T-helper 1 cell treated with Interleukin-12 subunit alpha and Interleukin-12 subunit beta and Interleukin-4 antibody, amounts not matched to agents 30 μg/mL and 1 μg/mL, for 36 hours (primary cell): ENCODE measurements at regions not wholly inside any gene's neighbourhood (a gene's known extent, or its start where the extent isn't known, plus 50 kb on each side); places are given as distances from the start of the nearest gene placed in this dataset.
A peak's percentile ranks its signal among the peaks of the same experiment; 100 is the strongest.
"Not testable (repeated sequence)": the region's sequence is repeated elsewhere in the genome, so short reads cannot be mapped to it uniquely, and the experiment has no call there.

Experiments
- H3K27ac Mint-ChIP-seq: one replicate; pipeline ENCODE4 v1.8.0; 2021; ENCODE audit warnings: mild to moderate bottlenecking, mixed read lengths
- H3K27me3 Mint-ChIP-seq: one replicate; pipeline ENCODE4 v1.8.0; 2021; ENCODE audit warnings: low read depth, mixed read lengths
- H3K36me3 Mint-ChIP-seq: one replicate; pipeline ENCODE4 v1.8.0; 2021; ENCODE audit warnings: low read depth, mixed read lengths
- H3K4me1 Mint-ChIP-seq: one replicate; pipeline ENCODE4 v1.8.0; 2021; ENCODE audit warnings: low read depth, mixed read lengths
- H3K4me3 Mint-ChIP-seq: one replicate; pipeline ENCODE4 v1.8.0; 2021; ENCODE audit warnings: mild to moderate bottlenecking, moderate library complexity, mixed read lengths
- H3K9me3 Mint-ChIP-seq: one replicate; pipeline ENCODE4 v1.8.0; 2021; ENCODE audit warnings: mixed read lengths

- Mint-ChIP-seq H3K4me1 (peaks cover 6% of the 10 kb centered on the region), H3K27me3 (peaks cover 22% of the 10 kb centered on the region), H3K27ac (no peak overlapping the region), H3K36me3 (no peaks in the 10 kb centered on the region), H3K4me3 (no peak overlapping the region), H3K9me3 (no peaks in the 10 kb centered on the region)
Observed at GRCh38 chr22:22178355-22178965, 66.1 kb upstream of the VPREB1 start.

DNA sequence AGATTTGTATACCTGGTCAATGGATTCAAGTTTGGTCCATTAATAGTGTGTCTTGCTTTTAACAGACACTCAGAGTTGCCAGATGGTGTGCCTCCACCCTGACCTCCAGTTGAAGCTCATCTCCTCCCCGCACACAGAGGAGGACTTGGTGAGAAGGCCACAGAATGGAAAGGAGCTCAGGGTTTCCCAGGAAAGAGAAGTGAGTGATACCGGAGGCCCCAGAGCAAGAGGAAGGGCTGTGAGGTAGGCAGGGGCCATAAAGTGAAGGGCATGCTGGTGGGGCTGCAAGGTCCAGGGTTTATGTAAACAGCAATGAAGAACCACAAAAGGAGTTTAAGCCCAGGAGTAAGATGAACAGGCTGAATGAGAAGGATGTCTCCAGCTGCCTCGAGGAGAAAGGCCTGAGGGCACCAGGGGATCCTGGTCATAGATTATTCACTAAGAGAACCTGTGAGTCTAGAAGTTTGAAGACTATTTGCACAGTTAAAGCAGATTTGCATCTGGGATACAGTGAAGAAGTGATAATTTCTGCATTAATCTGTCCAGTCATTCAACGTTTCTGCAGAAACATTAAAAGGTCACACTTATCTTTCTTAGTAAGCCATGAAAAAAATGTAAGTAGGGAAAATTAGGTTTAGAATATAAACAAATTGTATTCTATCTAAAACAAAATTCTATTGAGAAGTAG, 67.5 kb upstream of the VPREB1 start:
- H3K9me3 Mint-ChIP-seq: no peaks in the 10 kb centered on the region
- no peak overlapping the region for H3K4me3 Mint-ChIP-seq
- H3K4me1 Mint-ChIP-seq: peaks cover 6% of the 10 kb centered on the region
- no peaks in the 10 kb centered on the region for H3K36me3 Mint-ChIP-seq
- H3K27me3 Mint-ChIP-seq: peaks cover 22% of the 10 kb centered on the region
- no peak overlapping the region for H3K27ac Mint-ChIP-seq

GRCh38 chr22:22172896-22173628, 71.5 kb upstream of the VPREB1 start:
- not testable (repeated sequence) for H3K4me3 Mint-ChIP-seq, H3K27ac Mint-ChIP-seq, H3K36me3 Mint-ChIP-seq, H3K9me3 Mint-ChIP-seq, H3K4me1 Mint-ChIP-seq
- H3K27me3 Mint-ChIP-seq: peaks cover 17% of the 10 kb centered on the region

- H3K36me3 Mint-ChIP-seq: no peaks in the 10 kb centered on the region
- no peak overlapping the region for H3K27ac Mint-ChIP-seq
- peaks cover 12% of the 10 kb centered on the region for H3K27me3 Mint-ChIP-seq
- H3K4me1 Mint-ChIP-seq: peaks cover 8% of the 10 kb centered on the region
- no peak overlapping the region for H3K4me3 Mint-ChIP-seq
- no peaks in the 10 kb centered on the region for H3K9me3 Mint-ChIP-seq
Observed at GRCh38 chr22:22171357-22172218, 73.0 kb upstream of the VPREB1 start.

GRCh38 chr22:22169923-22170322, 74.7 kb upstream of the VPREB1 start:
- Mint-ChIP-seq H3K36me3 (no peaks in the 10 kb centered on the region), H3K27me3 (peaks cover 8% of the 10 kb centered on the region), H3K27ac (no peak overlapping the region), H3K9me3 (no peaks in the 10 kb centered on the region), H3K4me3 (no peak overlapping the region), H3K4me1 (peaks cover 8% of the 10 kb centered on the region)

DNA sequence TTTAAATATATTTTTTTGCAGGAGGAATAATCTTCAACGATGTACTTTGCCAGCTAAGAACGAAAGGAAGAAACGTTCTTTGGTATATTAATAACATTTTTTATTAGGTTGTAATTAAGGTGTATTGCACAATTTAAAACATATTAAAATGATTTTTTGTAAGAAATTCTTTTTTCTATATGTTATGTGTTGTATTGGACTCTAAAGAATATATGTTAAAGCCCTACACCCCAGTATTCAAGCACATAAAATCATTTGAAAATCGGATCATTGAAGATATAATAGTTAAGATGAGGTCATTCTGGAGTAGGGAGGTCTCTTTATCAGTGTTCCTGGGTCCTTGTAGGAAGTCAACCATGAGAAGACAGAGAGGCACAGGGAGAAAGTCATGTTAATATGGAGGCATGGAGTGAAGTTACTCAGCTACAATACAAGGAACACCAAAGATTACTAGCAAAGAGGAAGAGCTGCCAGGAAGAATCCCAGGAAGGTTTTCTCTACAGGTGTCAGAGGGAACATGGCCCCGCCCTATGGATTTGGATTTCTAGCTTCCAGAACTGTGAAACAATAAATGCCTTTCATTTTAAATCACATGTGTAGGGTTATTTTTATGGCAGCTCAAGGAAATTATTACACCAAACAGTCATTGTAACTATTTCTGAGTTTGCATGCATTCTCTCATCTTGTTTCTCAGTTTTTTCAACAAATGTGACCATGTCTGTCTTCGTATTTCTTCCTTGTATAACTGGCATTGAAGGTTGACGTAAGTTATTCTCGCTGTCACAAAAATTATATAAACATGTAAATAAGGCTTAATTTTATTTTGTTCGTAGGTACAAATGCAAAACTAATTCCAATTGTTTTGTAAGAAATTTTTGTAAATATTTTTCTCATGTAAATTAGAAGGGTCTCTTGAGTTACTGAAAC, 75.4 kb upstream of the VPREB1 start:
- H3K9me3 Mint-ChIP-seq: no peaks in the 10 kb centered on the region
- no peak overlapping the region for H3K4me3 Mint-ChIP-seq
- peaks cover 8% of the 10 kb centered on the region for H3K27me3 Mint-ChIP-seq
- H3K4me1 Mint-ChIP-seq: peaks cover 8% of the 10 kb centered on the region
- no peaks in the 10 kb centered on the region for H3K36me3 Mint-ChIP-seq
- no peak overlapping the region for H3K27ac Mint-ChIP-seq

DNA sequence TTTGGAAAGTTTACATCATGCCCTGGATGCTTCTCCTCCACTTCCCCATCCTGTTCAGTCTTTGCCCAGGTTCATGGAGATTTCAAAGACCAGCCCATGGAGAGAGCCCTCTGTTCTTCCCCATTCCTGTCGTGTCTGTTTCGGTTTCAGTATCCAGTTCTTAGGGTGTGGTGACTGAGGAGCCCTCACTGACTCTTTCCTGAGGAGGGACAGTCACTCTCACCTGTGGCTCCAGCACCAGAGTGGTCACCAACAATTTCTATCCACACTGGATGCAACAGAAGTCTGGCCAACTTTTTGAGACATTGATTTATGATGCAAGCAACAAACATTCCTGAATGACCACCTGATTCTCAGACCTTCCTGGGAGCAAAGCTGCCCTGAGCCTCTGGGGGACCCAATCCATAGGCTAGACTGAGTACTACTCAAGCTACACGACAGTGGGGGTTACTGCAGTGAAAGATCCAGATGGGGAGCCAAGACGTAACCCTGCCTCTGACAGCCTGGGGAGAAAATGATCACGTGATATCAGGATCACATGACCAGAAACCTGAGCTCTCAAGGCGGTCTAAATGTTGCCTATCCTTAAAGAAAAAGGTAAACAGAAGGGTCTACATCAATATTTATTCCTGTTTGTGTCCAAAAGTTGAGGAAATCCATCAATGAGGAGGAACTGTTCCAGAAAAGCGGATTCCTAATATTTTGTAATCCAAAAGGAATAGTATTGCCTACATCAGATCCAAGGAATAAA, 76.2 kb upstream of the VPREB1 start:
- no peaks in the 10 kb centered on the region for H3K9me3 Mint-ChIP-seq
- peaks cover 8% of the 10 kb centered on the region for H3K4me1 Mint-ChIP-seq
- H3K4me3 Mint-ChIP-seq: peak overlapping the region; percentile 37

DNA sequence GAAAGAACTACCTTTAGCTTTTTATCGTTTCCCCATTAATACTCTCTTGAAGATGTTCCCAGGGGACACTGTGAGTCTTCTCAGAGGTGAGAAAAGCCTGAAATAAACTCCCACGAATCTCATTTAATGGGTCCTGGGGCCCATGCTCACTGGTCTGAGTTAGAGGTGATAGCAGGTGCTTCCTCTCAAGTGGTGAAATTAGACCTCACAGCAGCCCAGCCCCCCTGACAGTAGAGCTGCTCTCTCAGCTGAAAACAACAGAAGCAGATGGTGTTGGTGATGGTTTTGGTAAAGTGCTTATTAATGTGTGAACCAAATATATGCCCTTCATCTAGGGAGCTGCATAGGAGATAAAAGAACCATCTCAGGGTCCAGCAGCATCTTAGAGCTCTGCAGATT, 76.8 kb upstream of the VPREB1 start:
- no peak overlapping the region for H3K27ac Mint-ChIP-seq
- H3K36me3 Mint-ChIP-seq: no peaks in the 10 kb centered on the region
- H3K9me3 Mint-ChIP-seq: no peaks in the 10 kb centered on the region
- peaks cover 8% of the 10 kb centered on the region for H3K27me3 Mint-ChIP-seq
- peak overlapping the region; percentile 37 for H3K4me3 Mint-ChIP-seq
- peaks cover 8% of the 10 kb centered on the region for H3K4me1 Mint-ChIP-seq

More for the DNA sequence above, 76.2 kb upstream of the VPREB1 start:
- H3K27me3 Mint-ChIP-seq: peaks cover 8% of the 10 kb centered on the region
- peak overlapping the region; percentile 62 for H3K27ac Mint-ChIP-seq
- H3K36me3 Mint-ChIP-seq: no peaks in the 10 kb centered on the region

DNA sequence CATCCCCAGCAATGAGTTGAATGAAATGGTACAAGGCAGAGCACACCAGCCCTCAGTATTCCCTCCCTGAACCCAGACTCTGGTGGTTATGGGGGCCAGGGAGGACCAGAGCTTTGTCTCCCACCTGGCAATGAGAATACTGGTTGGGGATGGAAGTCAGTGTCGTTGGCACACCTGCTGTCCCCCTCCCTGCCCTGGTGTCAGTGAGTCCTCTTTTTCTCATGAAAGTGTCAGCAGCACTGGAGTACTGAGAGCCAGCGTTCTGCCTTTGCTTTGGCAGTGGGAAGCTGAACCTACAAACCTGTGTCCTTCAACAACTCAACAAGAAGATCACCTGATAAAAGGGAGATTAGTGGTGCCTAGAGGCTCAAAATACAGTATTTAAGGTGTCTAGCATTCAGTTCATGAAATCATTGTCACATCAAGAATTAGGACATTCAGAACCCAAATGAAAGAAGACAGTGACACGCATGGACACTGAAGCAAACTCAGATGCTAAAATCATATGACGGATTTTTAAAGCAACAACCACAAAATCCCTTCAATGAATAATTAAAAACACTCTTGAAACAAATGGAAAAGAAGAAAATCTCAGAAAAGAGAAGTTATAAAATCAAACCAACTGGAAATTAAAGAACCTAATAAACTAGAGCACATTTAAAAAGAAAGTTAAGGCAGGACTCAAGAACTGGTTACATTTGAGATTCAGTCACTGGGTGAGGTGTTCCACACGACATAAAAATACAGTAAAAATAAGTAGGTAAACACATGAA, 77.5 kb upstream of the VPREB1 start:
- Mint-ChIP-seq H3K4me1 (peaks cover 8% of the 10 kb centered on the region), H3K36me3 (no peaks in the 10 kb centered on the region), H3K4me3 (no peak overlapping the region), H3K27ac (no peak overlapping the region), H3K27me3 (peaks cover 10% of the 10 kb centered on the region), H3K9me3 (no peaks in the 10 kb centered on the region)

GRCh38 chr22:22165936-22166710, 78.5 kb upstream of the VPREB1 start:
- peaks cover 8% of the 10 kb centered on the region for H3K4me1 Mint-ChIP-seq

DNA sequence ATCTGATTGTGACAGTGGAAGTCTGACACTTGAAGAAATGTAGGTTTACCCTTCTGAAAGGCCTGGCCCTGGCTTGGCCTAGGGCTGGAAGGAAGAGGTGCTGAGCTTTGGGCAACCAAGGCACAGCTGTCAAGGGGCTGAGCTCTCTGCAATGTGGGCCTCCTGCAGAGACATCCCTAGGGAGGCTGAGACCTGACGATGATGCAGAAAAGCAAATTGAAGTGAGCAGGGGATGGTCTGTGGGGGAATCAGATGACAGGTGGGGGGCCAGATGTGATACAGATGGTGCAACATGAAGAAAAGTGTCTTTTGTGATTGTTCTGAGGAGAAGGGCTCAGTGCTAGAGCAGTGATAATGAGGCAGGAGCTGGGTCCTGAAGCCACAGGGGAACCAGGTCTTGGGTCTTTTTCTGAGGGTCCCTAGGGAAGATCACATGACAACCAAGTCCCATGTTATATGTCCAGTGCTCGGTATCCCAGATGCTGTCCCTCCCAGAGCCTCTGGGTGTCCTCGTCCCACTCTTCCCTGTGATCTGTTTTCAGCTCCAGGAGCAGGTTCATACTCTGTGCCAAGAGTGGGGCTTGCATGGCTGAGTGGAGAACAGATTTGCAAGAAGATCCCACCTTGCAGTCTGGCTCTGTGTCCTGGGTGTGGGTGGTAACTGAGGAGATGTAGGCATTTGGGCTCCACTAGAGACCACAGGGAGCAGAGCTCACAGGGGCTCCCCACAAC, 79.9 kb upstream of the VPREB1 start:
- H3K27ac Mint-ChIP-seq: no peak overlapping the region
- peaks cover 8% of the 10 kb centered on the region for H3K4me1 Mint-ChIP-seq
- H3K4me3 Mint-ChIP-seq: no peak overlapping the region
- H3K9me3 Mint-ChIP-seq: no peaks in the 10 kb centered on the region
- peaks cover 10% of the 10 kb centered on the region for H3K27me3 Mint-ChIP-seq
- no peaks in the 10 kb centered on the region for H3K36me3 Mint-ChIP-seq

More at GRCh38 chr22:22165936-22166710, 78.5 kb upstream of the VPREB1 start:
- no peak overlapping the region for H3K4me3 Mint-ChIP-seq
- H3K27ac Mint-ChIP-seq: no peak overlapping the region
- no peaks in the 10 kb centered on the region for H3K36me3 Mint-ChIP-seq
- H3K27me3 Mint-ChIP-seq: peaks cover 8% of the 10 kb centered on the region
- no peaks in the 10 kb centered on the region for H3K9me3 Mint-ChIP-seq
